ENCODE measurements at regions not wholly inside any gene's neighbourhood (a gene's known extent, or its start where the extent isn't known, plus 50 kb on each side); places are given as distances from the start of the nearest gene placed in this dataset.

DNA sequence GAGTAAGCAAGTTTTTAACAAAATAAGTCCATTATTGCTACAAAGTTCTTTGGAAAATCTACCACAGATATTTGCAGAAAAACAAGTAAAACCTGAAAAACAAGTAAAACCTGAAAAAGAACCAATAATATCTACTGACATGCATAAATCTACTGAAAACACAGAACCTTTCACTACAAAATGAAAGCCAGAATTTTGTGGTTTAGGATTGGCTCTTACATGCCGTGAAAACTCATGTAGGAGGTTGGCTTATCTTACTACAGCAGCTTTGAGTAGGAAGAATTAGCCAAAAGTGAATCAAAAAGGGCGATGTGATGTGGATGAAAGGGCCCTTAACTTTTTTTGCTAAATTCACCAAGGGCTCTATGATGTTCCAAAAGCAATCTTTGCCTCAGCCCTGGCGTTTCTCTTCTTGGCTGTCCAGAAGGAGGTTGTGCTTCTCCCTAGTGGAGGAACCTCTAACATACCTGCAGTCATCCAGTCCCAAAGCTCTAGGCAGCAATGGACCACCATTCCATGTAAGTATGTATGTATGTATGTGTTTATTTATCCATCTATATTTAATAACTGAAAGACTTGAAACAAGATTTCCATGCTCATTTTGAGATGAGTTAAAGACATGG, 93.5 kb upstream of the ZNF804B start:
- no peaks in the 10 kb centered on the region for H4K20me1 ChIP-seq (replicated peaks; ENCODE audit: control insufficient read depth, extremely low read depth, insufficient read depth, low read length)
- H3K9me3 ChIP-seq (replicated peaks; ENCODE audit: control insufficient read depth, insufficient read depth, low read length): no peaks in the 10 kb centered on the region
- ChIA-PET POLR2A (no interaction called here), CTCF (interaction anchor here (1.2 kb wide), 1 partner anchor 9 kb away, joined by 3 read pairs; no protein-coding TSS in a partner anchor)
- TF ChIP-seq, protein P1, sequence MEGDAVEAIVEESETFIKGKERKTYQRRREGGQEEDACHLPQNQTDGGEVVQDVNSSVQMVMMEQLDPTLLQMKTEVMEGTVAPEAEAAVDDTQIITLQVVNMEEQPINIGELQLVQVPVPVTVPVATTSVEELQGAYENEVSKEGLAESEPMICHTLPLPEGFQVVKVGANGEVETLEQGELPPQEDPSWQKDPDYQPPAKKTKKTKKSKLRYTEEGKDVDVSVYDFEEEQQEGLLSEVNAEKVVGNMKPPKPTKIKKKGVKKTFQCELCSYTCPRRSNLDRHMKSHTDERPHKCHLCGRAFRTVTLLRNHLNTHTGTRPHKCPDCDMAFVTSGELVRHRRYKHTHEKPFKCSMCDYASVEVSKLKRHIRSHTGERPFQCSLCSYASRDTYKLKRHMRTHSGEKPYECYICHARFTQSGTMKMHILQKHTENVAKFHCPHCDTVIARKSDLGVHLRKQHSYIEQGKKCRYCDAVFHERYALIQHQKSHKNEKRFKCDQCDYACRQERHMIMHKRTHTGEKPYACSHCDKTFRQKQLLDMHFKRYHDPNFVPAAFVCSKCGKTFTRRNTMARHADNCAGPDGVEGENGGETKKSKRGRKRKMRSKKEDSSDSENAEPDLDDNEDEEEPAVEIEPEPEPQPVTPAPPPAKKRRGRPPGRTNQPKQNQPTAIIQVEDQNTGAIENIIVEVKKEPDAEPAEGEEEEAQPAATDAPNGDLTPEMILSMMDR (IDR thresholded peaks at IDR 0.05; ENCODE audit: extremely low read depth in 1 of 2, insufficient read depth in 1 of 2, low read depth in 1 of 2, low read length in 2 of 2): no peak
- BruUV-seq (replicated peaks): no TSS peak
- FAIRE-seq (no peak), DNase-seq (ENCODE audit: low read depth, low spot score) (no peak)
- intact Hi-C loops (cut with micrococcal nuclease): loop anchor here (2.0 kb wide), 1 partner anchor 17 kb away; no protein-coding TSS in a partner anchor
- H3K9ac ChIP-seq (replicated peaks; ENCODE audit: extremely low read depth, insufficient read depth, low read length): no peak overlapping the region
- no peaks in the 10 kb centered on the region for H3K27me3 ChIP-seq (ENCODE audit: control insufficient read depth in 2 of 2, insufficient read depth in 2 of 2, low read length in 2 of 2)
- no peak overlapping the region for H3K27ac ChIP-seq (ENCODE audit: insufficient read depth, low read depth, low read length)
- dilution Hi-C loops (cut with MboI; ENCODE audit: extremely low pct_ligation_motif_present, low sequenced_read_pairs): no loop called here
- no peak overlapping the region for H3K4me3 ChIP-seq (replicated peaks in 1 of 3; ENCODE audit: insufficient read depth in 1 of 3, low read depth in 1 of 3, low read length in 3 of 3)
- no peak overlapping the region for H3K4me2 ChIP-seq (ENCODE audit: insufficient read depth, low read length)
- H3K36me3 ChIP-seq (ENCODE audit: control insufficient read depth in 2 of 2, extremely low read depth in 1 of 2, insufficient read depth in 2 of 2, low read length in 2 of 2): no peaks in the 10 kb centered on the region
- H3K9me1 ChIP-seq (replicated peaks; ENCODE audit: control insufficient read depth, extremely low read depth, insufficient read depth, low read length): no peaks in the 10 kb centered on the region
- peaks cover 19% of the 10 kb centered on the region for H3K4me1 ChIP-seq (ENCODE audit: control insufficient read depth, extremely low read depth, insufficient read depth, low read length)
- no peak overlapping the region for H2AFZ ChIP-seq (ENCODE audit: low read depth, low read length)
- H3K79me2 ChIP-seq (ENCODE audit: control insufficient read depth, insufficient read depth, low read length): no peaks in the 10 kb centered on the region

DNA sequence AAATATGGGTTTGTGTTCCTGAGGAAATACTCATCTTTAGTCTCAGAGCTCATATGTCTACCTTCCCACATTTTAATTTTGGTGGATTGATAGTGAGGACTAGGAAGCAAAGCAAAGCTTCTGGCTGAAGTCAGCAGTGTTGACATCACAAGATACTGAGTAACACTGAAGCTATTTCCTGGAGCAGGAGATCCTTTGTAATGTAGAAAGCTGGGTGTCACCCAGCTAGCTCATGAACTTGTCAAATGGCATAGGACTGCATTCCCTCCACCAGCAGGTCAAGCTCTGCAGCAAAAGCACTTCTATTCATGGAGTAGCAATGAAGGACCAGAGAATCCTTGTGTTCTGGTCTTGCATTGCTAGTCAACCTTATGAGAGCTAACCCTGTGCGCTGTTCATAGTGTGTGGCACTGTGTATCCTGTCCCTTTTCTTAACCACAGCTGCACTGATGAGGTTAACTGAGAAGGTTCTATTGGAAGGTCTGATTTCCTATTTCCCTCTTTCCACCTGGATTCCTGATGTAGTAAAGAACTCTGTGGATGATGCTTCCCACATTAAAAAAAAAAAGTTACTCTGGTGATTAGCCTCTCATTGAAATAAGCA, 94.8 kb upstream of the ZNF804B start:
- DNase-seq (ENCODE audit: low read depth, low spot score): peak; percentile 88
- ChIA-PET POLR2A (interaction anchor here (1.2 kb wide), 1 partner anchor 18 kb away, joined by 3 read pairs; no protein-coding TSS in a partner anchor), CTCF (interaction anchor here (0.8 to 1.7 kb wide), 7 partner anchors 9 to 170 kb away, joined by 3 to 5 read pairs (median 3); no protein-coding TSS in a partner anchor)
- H3K4me2 ChIP-seq (ENCODE audit: insufficient read depth, low read length): peak overlapping the region; percentile 48
- peak overlapping the region; percentile 50 for H2AFZ ChIP-seq (ENCODE audit: low read depth, low read length)
- H3K4me1 ChIP-seq (ENCODE audit: control insufficient read depth, extremely low read depth, insufficient read depth, low read length): peaks cover 14% of the 10 kb centered on the region
- no peaks in the 10 kb centered on the region for H3K36me3 ChIP-seq (ENCODE audit: control insufficient read depth in 2 of 2, extremely low read depth in 1 of 2, insufficient read depth in 2 of 2, low read length in 2 of 2)
- H3K79me2 ChIP-seq (ENCODE audit: control insufficient read depth, insufficient read depth, low read length): no peaks in the 10 kb centered on the region
- TF ChIP-seq POLR2AphosphoS5 (IDR thresholded peaks at IDR 0.05; ENCODE audit: insufficient read depth, low read depth, low read length) (peak; percentile 63), MYC (IDR thresholded peaks at IDR 0.05; ENCODE audit: low read depth, low read length) (no peak), GATA2 (IDR thresholded peaks at IDR 0.05; ENCODE audit: insufficient read depth, insufficient read length, low read depth, low read length) (no peak), EZH2 (IDR thresholded peaks at IDR 0.05; ENCODE audit: borderline replicate concordance, low read depth, low read length, severe bottlenecking) (no peak), FOS (IDR thresholded peaks at IDR 0.05; ENCODE audit: borderline replicate concordance, insufficient read depth, low read length) (peak; percentile 59), JUN (IDR thresholded peaks at IDR 0.05; ENCODE audit: borderline replicate concordance, insufficient read depth, insufficient read length, low read depth) (peak; percentile 75), POLR2A (IDR thresholded peaks at IDR 0.05; ENCODE audit: low read depth, low read length) (no peak)
- TF ChIP-seq, protein P2, sequence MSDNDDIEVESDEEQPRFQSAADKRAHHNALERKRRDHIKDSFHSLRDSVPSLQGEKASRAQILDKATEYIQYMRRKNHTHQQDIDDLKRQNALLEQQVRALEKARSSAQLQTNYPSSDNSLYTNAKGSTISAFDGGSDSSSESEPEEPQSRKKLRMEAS (IDR thresholded peaks at IDR 0.05; ENCODE audit: insufficient read depth, insufficient read length): no peak
- TF ChIP-seq, protein P1 (IDR thresholded peaks at IDR 0.05; ENCODE audit: extremely low read depth in 1 of 2, insufficient read depth in 1 of 2, low read depth in 1 of 2, low read length in 2 of 2): no peak
- peak; percentile 92 for FAIRE-seq
- no peaks in the 10 kb centered on the region for H3K9me3 ChIP-seq (replicated peaks; ENCODE audit: control insufficient read depth, insufficient read depth, low read length)
- no peaks in the 10 kb centered on the region for H3K9me1 ChIP-seq (replicated peaks; ENCODE audit: control insufficient read depth, extremely low read depth, insufficient read depth, low read length)
- BruUV-seq (replicated peaks): TSS peak; percentile 62
- H4K20me1 ChIP-seq (replicated peaks; ENCODE audit: control insufficient read depth, extremely low read depth, insufficient read depth, low read length): no peaks in the 10 kb centered on the region
- H3K9ac ChIP-seq (replicated peaks; ENCODE audit: extremely low read depth, insufficient read depth, low read length): no peak overlapping the region
- peak overlapping the region; percentile 71 for H3K27ac ChIP-seq (ENCODE audit: insufficient read depth, low read depth, low read length)
- dilution Hi-C loops (cut with MboI; ENCODE audit: extremely low pct_ligation_motif_present, low sequenced_read_pairs): no loop called here
- H3K27me3 ChIP-seq (ENCODE audit: control insufficient read depth in 2 of 2, insufficient read depth in 2 of 2, low read length in 2 of 2): no peaks in the 10 kb centered on the region
- intact Hi-C loops (cut with micrococcal nuclease): loop anchor here (2.0 kb wide), 1 partner anchor 18 kb away; no protein-coding TSS in a partner anchor
- no peak overlapping the region for H3K4me3 ChIP-seq (replicated peaks in 1 of 3; ENCODE audit: insufficient read depth in 1 of 3, low read depth in 1 of 3, low read length in 3 of 3)
